ENCODE measurements at regions not wholly inside any gene's neighbourhood (a gene's known extent, or its start where the extent isn't known, plus 50 kb on each side); places are given as distances from the start of the nearest gene placed in this dataset.

GRCh38 chr9:116015855-116016254 is 137.7 kb upstream of the PAPPA start:
- H3K36me3 ChIP-seq: no peaks in the 10 kb centered on the region
- ATAC-seq: no peak
- H3K4me1 ChIP-seq: no peaks in the 10 kb centered on the region
- intact Hi-C loops (cut with DNase I): no loop called here
- H3K9me3 ChIP-seq: peaks cover 0 to 5% (median 0%) of the 10 kb centered on the region in 11 donors
- DNase-seq: no peak
- H3K4me3 ChIP-seq: no peak overlapping the region
- TF ChIP-seq, protein P1, sequence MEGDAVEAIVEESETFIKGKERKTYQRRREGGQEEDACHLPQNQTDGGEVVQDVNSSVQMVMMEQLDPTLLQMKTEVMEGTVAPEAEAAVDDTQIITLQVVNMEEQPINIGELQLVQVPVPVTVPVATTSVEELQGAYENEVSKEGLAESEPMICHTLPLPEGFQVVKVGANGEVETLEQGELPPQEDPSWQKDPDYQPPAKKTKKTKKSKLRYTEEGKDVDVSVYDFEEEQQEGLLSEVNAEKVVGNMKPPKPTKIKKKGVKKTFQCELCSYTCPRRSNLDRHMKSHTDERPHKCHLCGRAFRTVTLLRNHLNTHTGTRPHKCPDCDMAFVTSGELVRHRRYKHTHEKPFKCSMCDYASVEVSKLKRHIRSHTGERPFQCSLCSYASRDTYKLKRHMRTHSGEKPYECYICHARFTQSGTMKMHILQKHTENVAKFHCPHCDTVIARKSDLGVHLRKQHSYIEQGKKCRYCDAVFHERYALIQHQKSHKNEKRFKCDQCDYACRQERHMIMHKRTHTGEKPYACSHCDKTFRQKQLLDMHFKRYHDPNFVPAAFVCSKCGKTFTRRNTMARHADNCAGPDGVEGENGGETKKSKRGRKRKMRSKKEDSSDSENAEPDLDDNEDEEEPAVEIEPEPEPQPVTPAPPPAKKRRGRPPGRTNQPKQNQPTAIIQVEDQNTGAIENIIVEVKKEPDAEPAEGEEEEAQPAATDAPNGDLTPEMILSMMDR (IDR thresholded peaks at IDR 0.05): no peak
- H3K27ac ChIP-seq: no peak overlapping the region
- no peaks in the 10 kb centered on the region for H3K27me3 ChIP-seq

DNA sequence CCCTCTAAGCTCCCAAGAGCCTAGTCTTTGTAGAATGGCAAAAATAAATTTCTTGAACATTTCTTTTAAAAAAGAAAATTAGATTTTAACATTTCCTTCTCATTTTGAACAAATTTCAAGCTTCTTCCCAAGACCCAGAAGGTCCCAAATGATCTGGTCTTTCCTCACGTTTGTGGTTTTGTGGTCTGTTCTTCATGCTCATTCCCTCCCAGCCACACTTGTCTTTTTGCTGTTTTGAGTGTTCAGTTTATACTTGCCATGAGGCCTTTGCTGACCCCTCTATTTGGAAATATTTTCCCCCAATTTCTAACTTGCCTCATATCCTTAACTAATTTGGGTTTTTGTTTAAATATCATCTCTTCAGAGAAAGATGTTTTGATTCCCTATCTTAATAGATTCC is 133.4 kb upstream of the PAPPA start:
- DNase-seq (no peak), ATAC-seq (no peak)
- H3K4me3 ChIP-seq: no peak overlapping the region
- no peak overlapping the region for H3K27ac ChIP-seq
- intact Hi-C loops (cut with DNase I): no loop called here
- H3K36me3 ChIP-seq: no peaks in the 10 kb centered on the region
- H3K4me1 ChIP-seq: no peaks in the 10 kb centered on the region
- H3K9me3 ChIP-seq: peaks cover 0 to 10% (median 0%) of the 10 kb centered on the region in 11 donors
- H3K27me3 ChIP-seq: no peaks in the 10 kb centered on the region
- 76 to 79% methylated on average over 1 of the region's 1 CpG for WGBS, 2 donors
- TF ChIP-seq, protein P1 (IDR thresholded peaks at IDR 0.05): no peak

GRCh38 chr9:116020801-116021200 is 132.8 kb upstream of the PAPPA start:
- no peak overlapping the region for H3K4me3 ChIP-seq
- ATAC-seq: no peak
- H3K36me3 ChIP-seq: no peaks in the 10 kb centered on the region
- intact Hi-C loops (cut with DNase I): no loop called here
- peaks cover 0 to 10% (median 0%) of the 10 kb centered on the region in 11 donors for H3K9me3 ChIP-seq
- H3K27ac ChIP-seq: no peak overlapping the region
- TF ChIP-seq, protein P1 (IDR thresholded peaks at IDR 0.05): no peak
- no peak for DNase-seq
- H3K27me3 ChIP-seq: no peaks in the 10 kb centered on the region
- H3K4me1 ChIP-seq: no peaks in the 10 kb centered on the region

- no peaks in the 10 kb centered on the region for H3K36me3 ChIP-seq
- H3K9me3 ChIP-seq: peaks cover 0 to 37% (median 6%) of the 10 kb centered on the region in 11 donors
- no peaks in the 10 kb centered on the region for H3K27me3 ChIP-seq
- no peak overlapping the region for H3K27ac ChIP-seq
- no peak for DNase-seq
- no peak for ATAC-seq
- intact Hi-C loops (cut with DNase I): no loop called here
- WGBS, 2 donors: 72 to 79% methylated on average over 1 of the region's 1 CpG
- no peak overlapping the region for H3K4me3 ChIP-seq
- no peaks in the 10 kb centered on the region for H3K4me1 ChIP-seq
- TF ChIP-seq, protein P1 (IDR thresholded peaks at IDR 0.05): no peak
Measured at GRCh38 chr9:116027096-116027495, 126.5 kb upstream of the PAPPA start.

GRCh38 chr9:116027511-116027910 is 126.1 kb upstream of the PAPPA start:
- TF ChIP-seq, protein P1 (IDR thresholded peaks at IDR 0.05): no peak
- DNase-seq (no peak), ATAC-seq (no peak)
- Histone ChIP-seq H3K9me3 (peaks cover 0 to 37% (median 6%) of the 10 kb centered on the region in 11 donors), H3K4me1 (no peaks in the 10 kb centered on the region), H3K36me3 (no peaks in the 10 kb centered on the region), H3K4me3 (no peak overlapping the region), H3K27ac (no peak overlapping the region), H3K27me3 (no peaks in the 10 kb centered on the region)
- intact Hi-C loops (cut with DNase I): no loop called here
- WGBS, 2 donors: 60 to 76% methylated on average over 1 of the region's 1 CpG
